WTC11 (cell line): ENCODE measurements at regions not wholly inside any gene's neighbourhood (a gene's known extent, or its start where the extent isn't known, plus 50 kb on each side); places are given as distances from the start of the nearest gene placed in this dataset.

Experiments
- ATAC-seq: fragments of 200-7000 bp; cut with Tn5 transposase; 2 replicates; pipeline ENCODE4 v1.10.0; 2021; ENCODE audit warnings: mild to moderate bottlenecking, moderate library complexity
- CTCF ChIA-PET: fragments of 300-600 bp; sonication (Branson Sonifier 250); formaldehyde crosslinking; loops from one replicate; lab custom pipeline; 2021; ENCODE audit warnings: antibody characterized with exemption; lab: Charles Lee
- POLR2A ChIA-PET: fragments of 350-600 bp; sonication (Branson Sonifier 250); formaldehyde crosslinking; loops from one replicate; lab custom pipeline; 2021; ENCODE audit warnings: antibody characterized with exemption; lab: Charles Lee
- DNase-seq: peaks from one replicate; pipeline ENCODE4 v3.0.0; 2021; ENCODE audit warnings: low spot score
- H3K27ac Mint-ChIP-seq: 2 replicates; pipeline ENCODE4 v1.8.0; 2021; ENCODE audit warnings: mixed read lengths
- H3K27me3 Mint-ChIP-seq: 2 replicates; pipeline ENCODE4 v1.8.0; 2021; ENCODE audit warnings: low read depth, mild to moderate bottlenecking, moderate library complexity, mixed read lengths
- H3K36me3 Mint-ChIP-seq: 2 replicates; pipeline ENCODE4 v1.8.0; 2021; ENCODE audit warnings: mixed read lengths
- H3K4me1 Mint-ChIP-seq: 2 replicates; pipeline ENCODE4 v1.8.0; 2022; ENCODE audit warnings: mixed read lengths
- H3K4me3 Mint-ChIP-seq: 2 replicates; pipeline ENCODE4 v1.8.0; 2021; ENCODE audit warnings: mild to moderate bottlenecking, moderate library complexity, mixed read lengths
- H3K9me3 Mint-ChIP-seq: 2 replicates; pipeline ENCODE4 v1.8.0; 2021; ENCODE audit warnings: mixed read lengths
- E2F5 ChIP-seq: sonication (generic); formaldehyde crosslinking; IDR thresholded peaks from 2 replicates; pipeline ENCODE4 v1.8.1; 2022; ENCODE audit warnings: mild to moderate bottlenecking, moderate library complexity, missing genetic modification reagents
- ERG ChIP-seq: fragments of 250-450 bp; sonication (Bioruptor Pico); IDR thresholded peaks from 2 replicates; pipeline ENCODE4 v1.8.0; 2021; ENCODE audit warnings: mild to moderate bottlenecking
- GTF2I ChIP-seq: fragments of 250-450 bp; sonication (Bioruptor Pico); conservative IDR thresholded peaks from 2 replicates; pipeline ENCODE4 v1.4.0; 2021; ENCODE audit warnings: mild to moderate bottlenecking
- IRF2 ChIP-seq: sonication (generic); formaldehyde crosslinking; IDR thresholded peaks from 2 replicates; pipeline ENCODE4 v1.8.0; 2022; ENCODE audit warnings: low read depth, missing genetic modification reagents, borderline replicate concordance
- MYBL2 ChIP-seq: sonication (generic); formaldehyde crosslinking; IDR thresholded peaks from 2 replicates; pipeline ENCODE4 v1.8.1; 2023; ENCODE audit warnings: mild to moderate bottlenecking, moderate library complexity, missing genetic modification reagents
- NFATC4 ChIP-seq: fragments of 250-450 bp; sonication (Bioruptor Pico); IDR thresholded peaks from 2 replicates; pipeline ENCODE4 v1.9.0; 2021; ENCODE audit warnings: mild to moderate bottlenecking
- NFE2L1 ChIP-seq: sonication (generic); formaldehyde crosslinking; IDR thresholded peaks from 2 replicates; pipeline ENCODE4 v1.8.1; 2023; ENCODE audit warnings: missing genetic modification reagents
- NR2C2 ChIP-seq: sonication (generic); formaldehyde crosslinking; IDR thresholded peaks from 2 replicates; pipeline ENCODE4 v1.8.0; 2022; ENCODE audit warnings: mild to moderate bottlenecking, missing genetic modification reagents
- NR3C1 ChIP-seq: sonication (generic); formaldehyde crosslinking; conservative IDR thresholded peaks from 2 replicates; pipeline ENCODE4 v1.8.1; 2023; ENCODE audit warnings: low read depth, mild to moderate bottlenecking, missing genetic modification reagents
- OVOL2 ChIP-seq: fragments of 250-450 bp; sonication (Bioruptor Pico); IDR thresholded peaks from 2 replicates; pipeline ENCODE4 v1.9.0; 2021; ENCODE audit warnings: mild to moderate bottlenecking, borderline replicate concordance
- RORB ChIP-seq: fragments of 250-450 bp; sonication (Bioruptor Pico); IDR thresholded peaks from 2 replicates; pipeline ENCODE4 v1.9.0; 2021; ENCODE audit warnings: mild to moderate bottlenecking
- SMAD4 ChIP-seq: sonication (generic); formaldehyde crosslinking; IDR thresholded peaks from 2 replicates; pipeline ENCODE4 v1.8.0; 2022; ENCODE audit warnings: mild to moderate bottlenecking, missing genetic modification reagents
- TEAD1 ChIP-seq: sonication (generic); formaldehyde crosslinking; IDR thresholded peaks from 2 replicates; pipeline ENCODE4 v1.8.0; 2022; ENCODE audit warnings: mild to moderate bottlenecking, missing genetic modification reagents
- TEAD4 ChIP-seq: sonication (generic); formaldehyde crosslinking; IDR thresholded peaks from 2 replicates; pipeline ENCODE4 v1.8.0; 2022; ENCODE audit warnings: mild to moderate bottlenecking, missing genetic modification reagents
- ZBTB21 ChIP-seq: sonication (generic); formaldehyde crosslinking; IDR thresholded peaks from 2 replicates; pipeline ENCODE4 v1.8.1; 2023; ENCODE audit warnings: mild to moderate bottlenecking, missing genetic modification reagents, borderline replicate concordance
- ZBTB43 ChIP-seq: sonication (generic); formaldehyde crosslinking; IDR thresholded peaks from 2 replicates; pipeline ENCODE4 v1.8.1; 2023; ENCODE audit warnings: mild to moderate bottlenecking, missing genetic modification reagents
- ZNF532 ChIP-seq: fragments of 250-450 bp; sonication (Bioruptor Pico); IDR thresholded peaks from 2 replicates; pipeline ENCODE4 v1.9.0; 2021; ENCODE audit warnings: mild to moderate bottlenecking, borderline replicate concordance
- TF ChIP-seq, protein P1 (sequence below): sonication (generic); formaldehyde crosslinking; IDR thresholded peaks from 2 replicates; pipeline ENCODE4 v1.8.0; 2023; ENCODE audit warnings: missing genetic modification reagents, mild to moderate bottlenecking, borderline replicate concordance
- TF ChIP-seq, protein P2 (sequence below): fragments of 250-450 bp; sonication (Bioruptor Pico); conservative IDR thresholded peaks from 2 replicates; pipeline ENCODE4 v1.9.0; 2021; ENCODE audit warnings: mild to moderate bottlenecking
- TF ChIP-seq, protein P3 (sequence below): sonication (generic); formaldehyde crosslinking; conservative IDR thresholded peaks from 2 replicates; pipeline ENCODE4 v1.8.1; 2022; ENCODE audit warnings: mild to moderate bottlenecking, missing genetic modification reagents

- TF ChIP-seq E2F5 (CRISPR knock-in tag) (no peak), ERG (CRISPR knock-in tag) (no peak), RORB (CRISPR knock-in tag) (no peak), NFE2L1 (CRISPR knock-in tag) (no peak), NR3C1 (no peak), MYBL2 (CRISPR knock-in tag) (no peak)
- TF ChIP-seq, protein P1, sequence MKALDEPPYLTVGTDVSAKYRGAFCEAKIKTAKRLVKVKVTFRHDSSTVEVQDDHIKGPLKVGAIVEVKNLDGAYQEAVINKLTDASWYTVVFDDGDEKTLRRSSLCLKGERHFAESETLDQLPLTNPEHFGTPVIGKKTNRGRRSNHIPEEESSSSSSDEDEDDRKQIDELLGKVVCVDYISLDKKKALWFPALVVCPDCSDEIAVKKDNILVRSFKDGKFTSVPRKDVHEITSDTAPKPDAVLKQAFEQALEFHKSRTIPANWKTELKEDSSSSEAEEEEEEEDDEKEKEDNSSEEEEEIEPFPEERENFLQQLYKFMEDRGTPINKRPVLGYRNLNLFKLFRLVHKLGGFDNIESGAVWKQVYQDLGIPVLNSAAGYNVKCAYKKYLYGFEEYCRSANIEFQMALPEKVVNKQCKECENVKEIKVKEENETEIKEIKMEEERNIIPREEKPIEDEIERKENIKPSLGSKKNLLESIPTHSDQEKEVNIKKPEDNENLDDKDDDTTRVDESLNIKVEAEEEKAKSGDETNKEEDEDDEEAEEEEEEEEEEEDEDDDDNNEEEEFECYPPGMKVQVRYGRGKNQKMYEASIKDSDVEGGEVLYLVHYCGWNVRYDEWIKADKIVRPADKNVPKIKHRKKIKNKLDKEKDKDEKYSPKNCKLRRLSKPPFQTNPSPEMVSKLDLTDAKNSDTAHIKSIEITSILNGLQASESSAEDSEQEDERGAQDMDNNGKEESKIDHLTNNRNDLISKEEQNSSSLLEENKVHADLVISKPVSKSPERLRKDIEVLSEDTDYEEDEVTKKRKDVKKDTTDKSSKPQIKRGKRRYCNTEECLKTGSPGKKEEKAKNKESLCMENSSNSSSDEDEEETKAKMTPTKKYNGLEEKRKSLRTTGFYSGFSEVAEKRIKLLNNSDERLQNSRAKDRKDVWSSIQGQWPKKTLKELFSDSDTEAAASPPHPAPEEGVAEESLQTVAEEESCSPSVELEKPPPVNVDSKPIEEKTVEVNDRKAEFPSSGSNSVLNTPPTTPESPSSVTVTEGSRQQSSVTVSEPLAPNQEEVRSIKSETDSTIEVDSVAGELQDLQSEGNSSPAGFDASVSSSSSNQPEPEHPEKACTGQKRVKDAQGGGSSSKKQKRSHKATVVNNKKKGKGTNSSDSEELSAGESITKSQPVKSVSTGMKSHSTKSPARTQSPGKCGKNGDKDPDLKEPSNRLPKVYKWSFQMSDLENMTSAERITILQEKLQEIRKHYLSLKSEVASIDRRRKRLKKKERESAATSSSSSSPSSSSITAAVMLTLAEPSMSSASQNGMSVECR (CRISPR knock-in tag), result no peak
These were observed 84.0 kb upstream of the NEURL1B start (continued) for GRCh38 chr5:172556971-172557461.

DNA sequence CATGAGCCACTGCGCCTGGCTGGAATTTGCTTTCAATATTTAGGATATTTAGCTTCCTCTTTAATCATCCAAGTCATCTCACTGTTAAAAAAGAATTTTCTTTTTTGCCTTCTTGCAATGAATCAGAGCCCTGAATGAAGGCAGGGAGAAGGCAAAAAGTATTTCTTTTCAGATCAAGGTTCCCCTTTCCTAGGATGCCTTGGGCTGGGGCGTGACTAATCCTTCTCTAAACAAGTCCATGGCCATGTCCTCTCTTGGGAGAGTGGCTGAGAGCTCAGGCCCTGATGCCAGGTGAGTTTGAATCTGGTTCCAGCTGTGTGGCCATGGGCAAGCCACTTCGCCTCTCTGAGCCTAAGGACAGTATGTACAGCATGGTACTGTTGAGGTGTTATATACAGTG, 84.8 kb upstream of the NEURL1B start:
- Mint-ChIP-seq H3K27ac (no peak overlapping the region), H3K4me1 (peaks cover 6% of the 10 kb centered on the region), H3K27me3 (no peaks in the 10 kb centered on the region; the same call in 1 of the 2 replicates), H3K9me3 (no peaks in the 10 kb centered on the region), H3K4me3 (no peak overlapping the region), H3K36me3 (no peaks in the 10 kb centered on the region)
- CTCF ChIA-PET, result interaction anchor here (1.6 kb wide), 1 partner anchor 13 kb away, joined by 3 read pairs; no protein-coding TSS in a partner anchor
- no peak for ATAC-seq
- no peak for DNase-seq
- POLR2A ChIA-PET, result no interaction called here
- TF ChIP-seq, protein P2, sequence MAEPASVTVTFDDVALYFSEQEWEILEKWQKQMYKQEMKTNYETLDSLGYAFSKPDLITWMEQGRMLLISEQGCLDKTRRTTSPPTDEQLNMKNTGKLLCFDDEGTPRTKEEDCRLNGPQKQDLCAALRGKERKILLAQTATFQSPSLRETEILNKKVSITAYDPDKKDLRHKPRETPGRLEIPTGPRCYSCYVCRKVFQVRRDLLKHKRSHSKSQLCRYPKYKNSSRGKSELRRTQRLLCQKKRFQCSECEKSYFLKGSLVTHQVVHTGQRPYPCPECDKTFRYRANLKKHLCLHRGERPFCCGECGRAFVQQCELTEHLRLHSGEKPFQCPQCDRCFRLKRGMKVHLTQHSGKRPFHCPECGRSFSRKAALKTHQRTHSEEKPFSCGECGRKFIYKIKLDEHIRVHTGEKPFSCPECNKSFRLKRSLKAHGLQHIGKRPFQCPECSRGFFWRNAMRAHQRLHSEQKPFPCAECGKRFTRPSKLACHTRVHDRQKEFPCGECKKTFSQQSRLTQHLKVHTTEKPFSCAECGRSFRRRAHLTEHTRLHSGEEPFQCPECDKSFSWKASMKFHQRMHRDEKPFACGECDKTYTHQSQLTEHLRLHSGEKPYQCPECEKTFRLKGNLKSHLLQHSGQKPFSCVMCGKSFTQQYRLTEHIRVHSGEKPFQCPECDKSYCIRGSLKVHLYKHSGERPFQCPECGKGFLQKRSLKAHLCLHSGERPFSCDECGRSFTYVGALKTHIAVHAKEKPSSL, result no peak
- TF ChIP-seq NR2C2 (CRISPR knock-in tag) (no peak), TEAD4 (CRISPR knock-in tag) (no peak), OVOL2 (CRISPR knock-in tag) (no peak), IRF2 (CRISPR knock-in tag) (no peak)
- TF ChIP-seq, all 79 proteins: peak for 0

DNA sequence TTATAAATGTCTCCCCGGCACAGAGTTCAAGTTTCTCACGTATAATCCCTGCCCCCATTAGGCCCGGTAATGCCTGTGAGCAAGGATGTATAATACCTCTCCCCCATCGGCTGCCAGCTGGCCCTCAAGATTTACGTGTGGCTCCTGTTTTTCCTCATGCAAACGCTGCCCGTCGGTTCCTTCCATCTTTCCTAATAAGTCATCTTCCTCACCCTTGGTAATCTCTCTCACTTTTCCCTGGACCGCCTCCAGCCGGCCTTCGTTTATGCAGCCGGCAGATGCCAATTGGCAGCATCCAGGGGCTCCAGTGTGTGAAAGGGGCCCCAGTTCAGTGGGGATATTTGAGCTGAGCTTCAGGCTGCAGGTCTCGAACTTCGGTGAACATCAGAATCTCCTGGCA, 86.5 kb upstream of the NEURL1B start:
- no peak overlapping the region for H3K27ac Mint-ChIP-seq
- H3K4me1 Mint-ChIP-seq, result peaks cover 9% of the 10 kb centered on the region
- H3K27me3 Mint-ChIP-seq, result no peaks in the 10 kb centered on the region; the same call in 1 of the 2 replicates
- no peaks in the 10 kb centered on the region for H3K9me3 Mint-ChIP-seq
- ChIA-PET CTCF (no interaction called here), POLR2A (no interaction called here)
- ATAC-seq (no peak), DNase-seq (no peak)
- H3K4me3 Mint-ChIP-seq, result no peak overlapping the region
- H3K36me3 Mint-ChIP-seq, result no peaks in the 10 kb centered on the region
- TF ChIP-seq ZNF532, result no peak
- no peak for TF ChIP-seq GTF2I (CRISPR knock-in tag)
- no peak for TF ChIP-seq TEAD1 (CRISPR knock-in tag)
- TF ChIP-seq NFE2L1 (CRISPR knock-in tag), result no peak
- TF ChIP-seq ZBTB43, result no peak
- TF ChIP-seq ZBTB21 (CRISPR knock-in tag), result no peak
- TF ChIP-seq SMAD4 (CRISPR knock-in tag), result no peak
- no peak for TF ChIP-seq NFATC4 (CRISPR knock-in tag)
- TF ChIP-seq, protein P3, sequence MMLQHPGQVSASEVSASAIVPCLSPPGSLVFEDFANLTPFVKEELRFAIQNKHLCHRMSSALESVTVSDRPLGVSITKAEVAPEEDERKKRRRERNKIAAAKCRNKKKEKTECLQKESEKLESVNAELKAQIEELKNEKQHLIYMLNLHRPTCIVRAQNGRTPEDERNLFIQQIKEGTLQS (CRISPR knock-in tag), result no peak
